GM12878 (cell line): ENCODE measurements at regions not wholly inside any gene's neighbourhood (a gene's known extent, or its start where the extent isn't known, plus 50 kb on each side); places are given as distances from the start of the nearest gene placed in this dataset.

Experiments used
- ATAC-seq: fragments of 200-7000 bp; cut with Tn5 transposase; 3 replicates; pipeline ENCODE4 v1.9.1; 2020; ENCODE audit warnings: mild to moderate bottlenecking, moderate library complexity
- BruUV-seq: library from RNA; stranded (reverse); fragments of 400-500 nt; replicated peaks from 2 replicates; lab custom pipeline; 2021; lab: Mats Ljungman, UMichigan
- CTCF ChIA-PET: fragments of 300-600 bp; sonication (Branson Sonifier 250); formaldehyde crosslinking; extraction: SDS; loops from one replicate; lab custom pipeline; 2021; ENCODE audit warnings: inconsistent platforms; lab: Yijun Ruan, JAX
- POLR2A ChIA-PET: fragments of 350-600 bp; formaldehyde crosslinking; extraction: SDS; loops from one replicate; lab custom pipeline; 2021; ENCODE audit warnings: inconsistent platforms; lab: Charles Lee
- RAD21 ChIA-PET: fragments of 300-600 bp; sonication (Branson Sonifier 250); formaldehyde crosslinking; loops from one replicate; lab custom pipeline; 2023; ENCODE audit warnings: antibody characterized with exemption; ENCODE audit not compliant: unreplicated experiment; lab: Charles Lee
- SMC1A ChIA-PET: fragments of 300-600 bp; sonication (Branson Sonifier 250); formaldehyde crosslinking; loops from one replicate; lab custom pipeline; 2023; ENCODE audit not compliant: unreplicated experiment, uncharacterized antibody; lab: Charles Lee
- DNase-seq: peaks from one replicate; pipeline ENCODE4 v3.0.0-alpha.2; 2011; ENCODE audit warnings: low read depth, low spot score
- FAIRE-seq: peaks from 3 replicates; lab custom pipeline; 2011; peaks lifted over from hg19 to GRCh38; lab: Jason Lieb, UNC
- H2AFZ ChIP-seq: 2 replicates; pipeline ENCODE4 v1.6.0; 2011; ENCODE audit warnings: low read depth, low read length, control low read depth; ENCODE audit not compliant: control insufficient read depth
- H3K27ac ChIP-seq: 2 replicates; pipeline ENCODE4 v1.5.1; 2011; ENCODE audit warnings: control low read depth; ENCODE audit not compliant: control insufficient read depth, insufficient read depth
- H3K27me3 ChIP-seq, 2 experiments: replicated peaks in 1 of 2; 2 replicates each; pipeline versions ENCODE4 v1.6.0 to v1.6.1; 2011; ENCODE audit warnings: low read length in 1 of 2; ENCODE audit not compliant: control insufficient read depth in 2 of 2, insufficient read depth in 2 of 2
- H3K36me3 ChIP-seq, 2 experiments: 2 replicates each; pipeline ENCODE4 v1.5.1; 2011; ENCODE audit warnings: low read length in 1 of 2; ENCODE audit not compliant: control insufficient read depth in 2 of 2, insufficient read depth in 2 of 2
- H3K4me1 ChIP-seq: 2 replicates; pipeline ENCODE4 v1.6.1; 2011; ENCODE audit warnings: mild to moderate bottlenecking, low read length, moderate library complexity, mixed read lengths; ENCODE audit not compliant: control insufficient read depth, insufficient read depth
- H3K4me2 ChIP-seq: 2 replicates; pipeline ENCODE4 v1.6.0; 2011; ENCODE audit warnings: control low read depth; ENCODE audit not compliant: control insufficient read depth, insufficient read depth
- H3K4me3 ChIP-seq: fragments of 200-600 bp; sonication (generic); 2 replicates; pipeline ENCODE4 v1.5.1; 2016
- H3K79me2 ChIP-seq: 2 replicates; pipeline ENCODE4 v1.6.0; 2011; ENCODE audit warnings: low read length; ENCODE audit not compliant: control insufficient read depth, insufficient read depth
- H3K9ac ChIP-seq: 2 replicates; pipeline ENCODE4 v1.8.0; 2011; ENCODE audit warnings: low read length, control low read depth, mixed read lengths; ENCODE audit not compliant: control insufficient read depth, insufficient read depth
- H3K9me3 ChIP-seq: replicated peaks from 3 replicates; pipeline ENCODE4 v1.5.1; 2011; ENCODE audit warnings: mild to moderate bottlenecking, low read length; ENCODE audit not compliant: control insufficient read depth, insufficient read depth
- H4K20me1 ChIP-seq: 2 replicates; pipeline ENCODE4 v1.6.0; 2011; ENCODE audit not compliant: control insufficient read depth, insufficient read depth
- BACH1 ChIP-seq: fragments of 450-650 bp; IDR thresholded peaks from 2 replicates; pipeline ENCODE4 v1.6.1; 2017; ENCODE audit warnings: mild to moderate bottlenecking, borderline replicate concordance
- CREM ChIP-seq: IDR thresholded peaks from 2 replicates; pipeline ENCODE4 v1.6.1; 2014; ENCODE audit warnings: antibody characterized with exemption, low read depth
- ETV6 ChIP-seq, 2 experiments: fragments of 450-650 bp in 1 of 2; IDR thresholded peaks in 1 of 2; conservative IDR thresholded peaks in 1 of 2; 2 replicates each; pipeline ENCODE4 v1.6.1; 2014; ENCODE audit warnings: antibody characterized with exemption in 1 of 2, borderline replicate concordance in 1 of 2, low read depth in 1 of 2, mild to moderate bottlenecking in 1 of 2, moderate library complexity in 1 of 2
- HCFC1 ChIP-seq: fragments of 150-350 bp; IDR thresholded peaks from 2 replicates; pipeline ENCODE4 v1.6.1; 2014; ENCODE audit warnings: low read length
- LARP7 ChIP-seq: fragments of 450-650 bp; IDR thresholded peaks from 2 replicates; pipeline ENCODE4 v1.6.1; 2017; ENCODE audit warnings: mild to moderate bottlenecking
- MTA2 ChIP-seq: fragments of 450-650 bp; IDR thresholded peaks from 2 replicates; pipeline ENCODE4 v1.6.1; 2016; ENCODE audit warnings: low read depth, mild to moderate bottlenecking, moderate library complexity
- NBN ChIP-seq: fragments of 450-650 bp; IDR thresholded peaks from 2 replicates; pipeline ENCODE4 v1.6.1; 2016
- POLR2AphosphoS5 ChIP-seq: IDR thresholded peaks from 2 replicates; pipeline ENCODE4 v1.6.1; 2011; ENCODE audit warnings: mild to moderate bottlenecking, low read length, inconsistent platforms
- RAD21 ChIP-seq: IDR thresholded peaks from 2 replicates; pipeline ENCODE4 v1.6.1; 2011; ENCODE audit warnings: mild to moderate bottlenecking, low read depth, low read length, moderate library complexity; ENCODE audit not compliant: insufficient read depth
- RFX5 ChIP-seq: IDR thresholded peaks from 2 replicates; pipeline ENCODE4 v1.6.1; 2011; ENCODE audit warnings: low read depth, low read length, improper control_type of control experiment
- SUZ12 ChIP-seq: fragments of 200-600 bp; sonication (generic); IDR thresholded peaks from one replicate; pipeline ENCODE4 v1.6.1; 2018; ENCODE audit warnings: antibody characterized with exemption, mild to moderate bottlenecking; ENCODE audit not compliant: unreplicated experiment
- TARDBP ChIP-seq: IDR thresholded peaks from 2 replicates; pipeline ENCODE4 v1.6.1; 2016; ENCODE audit warnings: borderline replicate concordance
- ZNF207 ChIP-seq: fragments of 450-650 bp; IDR thresholded peaks from 2 replicates; pipeline ENCODE4 v1.6.1; 2014; ENCODE audit warnings: antibody characterized with exemption, mild to moderate bottlenecking, borderline replicate concordance
- ZZZ3 ChIP-seq: IDR thresholded peaks from 2 replicates; pipeline ENCODE4 v1.6.1; 2011; ENCODE audit warnings: low read depth; ENCODE audit not compliant: control insufficient read depth, insufficient read length
- WGBS: methylation state at CpG from one replicate; pipeline ENCODE4 v1.1.6; 2016; ENCODE audit warnings: low lambda C conversion rate; ENCODE audit not compliant: insufficient replicate concordance, insufficient coverage; ENCODE audit errors: missing lambda C conversion rate; 5-methylcytosine and 5-hydroxymethylcytosine counted together
- in situ Hi-C: fragments of 300-500 bp; cut with MboI; formaldehyde crosslinking; loops from 9 replicates; pipeline ENCODE4 v1.14.3; 2018; ENCODE audit warnings: mixed read lengths
- intact Hi-C: fragments of 100-400 bp; cut with micrococcal nuclease; formaldehyde crosslinking; loops from one replicate; pipeline ENCODE4 v1.14.2; 2022; ENCODE audit not compliant: unreplicated experiment
- TF ChIP-seq, protein P1 (sequence below), 3 experiments: IDR thresholded peaks in 2 of 3; conservative IDR thresholded peaks in 1 of 3; 2 replicates each; pipeline ENCODE4 v1.5.1; 2011; ENCODE audit warnings: low read depth in 3 of 3, low read length in 3 of 3, mild to moderate bottlenecking in 3 of 3, control low read depth in 2 of 3, moderate library complexity in 2 of 3, inconsistent platforms in 1 of 3, mixed read lengths in 1 of 3; ENCODE audit not compliant: control insufficient read depth in 2 of 3, insufficient read depth in 1 of 3; ENCODE audit errors: extremely low read depth in 1 of 3
- TF ChIP-seq, protein P2 (sequence below): fragments of 450-650 bp; IDR thresholded peaks from 2 replicates; pipeline ENCODE4 v1.6.1; 2014; ENCODE audit warnings: mild to moderate bottlenecking
- TF ChIP-seq, protein P3 (sequence below): IDR thresholded peaks from 2 replicates; pipeline ENCODE4 v1.6.1; 2012; ENCODE audit warnings: low read depth, low read length, improper control_type of control experiment
- TF ChIP-seq, protein P4 (sequence below): fragments of 450-650 bp; conservative IDR thresholded peaks from 2 replicates; pipeline ENCODE4 v1.6.1; 2017; ENCODE audit warnings: mild to moderate bottlenecking, moderate library complexity
- TF ChIP-seq, protein P5 (sequence below): fragments of 450-650 bp; IDR thresholded peaks from 2 replicates; pipeline ENCODE4 v1.6.1; 2016; ENCODE audit warnings: mild to moderate bottlenecking

DNA sequence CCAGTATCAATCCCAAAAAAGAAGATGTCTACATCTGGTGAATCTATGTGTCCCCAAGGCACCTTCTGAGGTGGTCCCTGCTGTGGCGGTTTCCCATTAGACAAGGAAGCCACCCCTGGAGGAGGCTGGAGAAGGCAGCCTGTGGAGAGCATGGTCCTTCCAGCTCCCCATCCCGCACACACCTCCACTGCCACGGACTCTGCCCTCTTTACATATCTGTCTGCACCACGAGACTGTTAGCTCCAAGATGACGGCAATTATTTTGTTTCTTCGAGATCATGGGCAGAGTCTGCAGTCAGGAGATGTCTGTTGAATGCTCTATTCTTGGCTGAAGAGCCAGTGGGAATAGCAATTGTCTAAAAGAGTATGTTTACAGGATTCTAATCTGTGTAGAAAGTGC lies 132.0 kb downstream of the OSR1 start:
- no peak overlapping the region for H3K27ac ChIP-seq
- no peak for FAIRE-seq

More for the DNA sequence above, 132.0 kb downstream of the OSR1 start:
- Histone ChIP-seq H3K36me3 (no peaks in the 10 kb centered on the region), H3K4me2 (no peak overlapping the region), H3K79me2 (no peaks in the 10 kb centered on the region), H4K20me1 (no peaks in the 10 kb centered on the region), H2AFZ (no peak overlapping the region), H3K9me3 (no peaks in the 10 kb centered on the region), H3K9ac (no peak overlapping the region), H3K4me1 (no peaks in the 10 kb centered on the region), H3K27me3 (no peaks in the 10 kb centered on the region), H3K4me3 (no peak overlapping the region)
- BruUV-seq = no TSS peak
- intact Hi-C loops (no loop called here), in situ Hi-C loops (no loop called here)
- ChIA-PET RAD21 (no interaction called here), SMC1A (no interaction called here), POLR2A (no interaction called here), CTCF (interaction anchor here (0.8 kb wide), 1 partner anchor 25 kb away, joined by 3 read pairs; no protein-coding TSS in a partner anchor)
- DNase-seq (no peak), ATAC-seq (no peak)
- TF ChIP-seq NBN (no peak), LARP7 (no peak), ZZZ3 (no peak), TARDBP (no peak), RFX5 (no peak), MTA2 (no peak), CREM (no peak), POLR2AphosphoS5 (no peak), SUZ12 (no peak), ZNF207 (no peak), BACH1 (no peak), RAD21 (no peak), ETV6 (conservative IDR thresholded peaks at IDR 0.05 in 1 of 2, IDR thresholded peaks at IDR 0.05 in 1 of 2; ENCODE audit: borderline replicate concordance in 1 of 2, low read depth in 1 of 2) (no peak), HCFC1 (no peak)
- TF ChIP-seq, protein P1, sequence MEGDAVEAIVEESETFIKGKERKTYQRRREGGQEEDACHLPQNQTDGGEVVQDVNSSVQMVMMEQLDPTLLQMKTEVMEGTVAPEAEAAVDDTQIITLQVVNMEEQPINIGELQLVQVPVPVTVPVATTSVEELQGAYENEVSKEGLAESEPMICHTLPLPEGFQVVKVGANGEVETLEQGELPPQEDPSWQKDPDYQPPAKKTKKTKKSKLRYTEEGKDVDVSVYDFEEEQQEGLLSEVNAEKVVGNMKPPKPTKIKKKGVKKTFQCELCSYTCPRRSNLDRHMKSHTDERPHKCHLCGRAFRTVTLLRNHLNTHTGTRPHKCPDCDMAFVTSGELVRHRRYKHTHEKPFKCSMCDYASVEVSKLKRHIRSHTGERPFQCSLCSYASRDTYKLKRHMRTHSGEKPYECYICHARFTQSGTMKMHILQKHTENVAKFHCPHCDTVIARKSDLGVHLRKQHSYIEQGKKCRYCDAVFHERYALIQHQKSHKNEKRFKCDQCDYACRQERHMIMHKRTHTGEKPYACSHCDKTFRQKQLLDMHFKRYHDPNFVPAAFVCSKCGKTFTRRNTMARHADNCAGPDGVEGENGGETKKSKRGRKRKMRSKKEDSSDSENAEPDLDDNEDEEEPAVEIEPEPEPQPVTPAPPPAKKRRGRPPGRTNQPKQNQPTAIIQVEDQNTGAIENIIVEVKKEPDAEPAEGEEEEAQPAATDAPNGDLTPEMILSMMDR (IDR thresholded peaks at IDR 0.05 in 2 of 3, conservative IDR thresholded peaks at IDR 0.05 in 1 of 3; ENCODE audit: control insufficient read depth in 2 of 3, extremely low read depth in 1 of 3, insufficient read depth in 1 of 3, low read depth in 3 of 3, low read length in 3 of 3) = no peak
- TF ChIP-seq, protein P2, sequence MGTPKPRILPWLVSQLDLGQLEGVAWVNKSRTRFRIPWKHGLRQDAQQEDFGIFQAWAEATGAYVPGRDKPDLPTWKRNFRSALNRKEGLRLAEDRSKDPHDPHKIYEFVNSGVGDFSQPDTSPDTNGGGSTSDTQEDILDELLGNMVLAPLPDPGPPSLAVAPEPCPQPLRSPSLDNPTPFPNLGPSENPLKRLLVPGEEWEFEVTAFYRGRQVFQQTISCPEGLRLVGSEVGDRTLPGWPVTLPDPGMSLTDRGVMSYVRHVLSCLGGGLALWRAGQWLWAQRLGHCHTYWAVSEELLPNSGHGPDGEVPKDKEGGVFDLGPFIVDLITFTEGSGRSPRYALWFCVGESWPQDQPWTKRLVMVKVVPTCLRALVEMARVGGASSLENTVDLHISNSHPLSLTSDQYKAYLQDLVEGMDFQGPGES = no peak
- TF ChIP-seq, protein P3, sequence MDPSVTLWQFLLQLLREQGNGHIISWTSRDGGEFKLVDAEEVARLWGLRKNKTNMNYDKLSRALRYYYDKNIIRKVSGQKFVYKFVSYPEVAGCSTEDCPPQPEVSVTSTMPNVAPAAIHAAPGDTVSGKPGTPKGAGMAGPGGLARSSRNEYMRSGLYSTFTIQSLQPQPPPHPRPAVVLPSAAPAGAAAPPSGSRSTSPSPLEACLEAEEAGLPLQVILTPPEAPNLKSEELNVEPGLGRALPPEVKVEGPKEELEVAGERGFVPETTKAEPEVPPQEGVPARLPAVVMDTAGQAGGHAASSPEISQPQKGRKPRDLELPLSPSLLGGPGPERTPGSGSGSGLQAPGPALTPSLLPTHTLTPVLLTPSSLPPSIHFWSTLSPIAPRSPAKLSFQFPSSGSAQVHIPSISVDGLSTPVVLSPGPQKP = no peak
- TF ChIP-seq, protein P4, sequence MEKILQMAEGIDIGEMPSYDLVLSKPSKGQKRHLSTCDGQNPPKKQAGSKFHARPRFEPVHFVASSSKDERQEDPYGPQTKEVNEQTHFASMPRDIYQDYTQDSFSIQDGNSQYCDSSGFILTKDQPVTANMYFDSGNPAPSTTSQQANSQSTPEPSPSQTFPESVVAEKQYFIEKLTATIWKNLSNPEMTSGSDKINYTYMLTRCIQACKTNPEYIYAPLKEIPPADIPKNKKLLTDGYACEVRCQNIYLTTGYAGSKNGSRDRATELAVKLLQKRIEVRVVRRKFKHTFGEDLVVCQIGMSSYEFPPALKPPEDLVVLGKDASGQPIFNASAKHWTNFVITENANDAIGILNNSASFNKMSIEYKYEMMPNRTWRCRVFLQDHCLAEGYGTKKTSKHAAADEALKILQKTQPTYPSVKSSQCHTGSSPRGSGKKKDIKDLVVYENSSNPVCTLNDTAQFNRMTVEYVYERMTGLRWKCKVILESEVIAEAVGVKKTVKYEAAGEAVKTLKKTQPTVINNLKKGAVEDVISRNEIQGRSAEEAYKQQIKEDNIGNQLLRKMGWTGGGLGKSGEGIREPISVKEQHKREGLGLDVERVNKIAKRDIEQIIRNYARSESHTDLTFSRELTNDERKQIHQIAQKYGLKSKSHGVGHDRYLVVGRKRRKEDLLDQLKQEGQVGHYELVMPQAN = no peak
- TF ChIP-seq, protein P5, sequence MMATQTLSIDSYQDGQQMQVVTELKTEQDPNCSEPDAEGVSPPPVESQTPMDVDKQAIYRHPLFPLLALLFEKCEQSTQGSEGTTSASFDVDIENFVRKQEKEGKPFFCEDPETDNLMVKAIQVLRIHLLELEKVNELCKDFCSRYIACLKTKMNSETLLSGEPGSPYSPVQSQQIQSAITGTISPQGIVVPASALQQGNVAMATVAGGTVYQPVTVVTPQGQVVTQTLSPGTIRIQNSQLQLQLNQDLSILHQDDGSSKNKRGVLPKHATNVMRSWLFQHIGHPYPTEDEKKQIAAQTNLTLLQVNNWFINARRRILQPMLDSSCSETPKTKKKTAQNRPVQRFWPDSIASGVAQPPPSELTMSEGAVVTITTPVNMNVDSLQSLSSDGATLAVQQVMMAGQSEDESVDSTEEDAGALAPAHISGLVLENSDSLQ = no peak
- 29% methylated on average over 6 of the region's 6 CpGs for whole genome bisulfite sequencing
